H9 (cell line): ENCODE measurements at regions not wholly inside any gene's neighbourhood (a gene's known extent, or its start where the extent isn't known, plus 50 kb on each side); places are given as distances from the start of the nearest gene placed in this dataset.

Experiments used
- DNase-seq: peaks from one replicate; pipeline ENCODE4 v3.0.0-alpha.2; 2017
- H2AFZ ChIP-seq: one replicate; pipeline ENCODE4 v1.6.1; 2013; ENCODE audit warnings: mild to moderate bottlenecking, low read length, control low read depth, moderate library complexity
- H2AK5ac ChIP-seq: 2 replicates; pipeline ENCODE4 v1.6.1; 2013; ENCODE audit warnings: low read length, control low read depth, mixed read lengths; ENCODE audit not compliant: insufficient read length
- H2BK120ac ChIP-seq: one replicate; pipeline ENCODE4 v1.6.1; 2013; ENCODE audit warnings: low read depth, mild to moderate bottlenecking, low read length, control low read depth, inconsistent platforms; ENCODE audit not compliant: poor library complexity, severe bottlenecking
- H2BK12ac ChIP-seq: 2 replicates; pipeline ENCODE4 v1.6.1; 2013; ENCODE audit warnings: low read length, control low read depth, mixed read lengths, low read depth; ENCODE audit not compliant: insufficient read length
- H2BK15ac ChIP-seq: 2 replicates; pipeline ENCODE4 v1.6.1; 2013; ENCODE audit warnings: low read depth, low read length, control low read depth
- H2BK20ac ChIP-seq: one replicate; pipeline ENCODE4 v1.6.1; 2013; ENCODE audit warnings: low read depth, mild to moderate bottlenecking, low read length, control low read depth, inconsistent platforms; ENCODE audit not compliant: poor library complexity, severe bottlenecking
- H2BK5ac ChIP-seq: 2 replicates; pipeline ENCODE4 v1.6.1; 2013; ENCODE audit warnings: low read length, control low read depth, mixed read lengths; ENCODE audit not compliant: insufficient read length
- H3K14ac ChIP-seq: 2 replicates; pipeline ENCODE4 v1.6.1; 2013; ENCODE audit warnings: low read length, control low read depth; ENCODE audit not compliant: insufficient read depth
- H3K18ac ChIP-seq: 2 replicates; pipeline ENCODE4 v1.6.1; 2013; ENCODE audit warnings: low read depth, mild to moderate bottlenecking, mixed read lengths, low read length, control low read depth; ENCODE audit not compliant: insufficient read length
- H3K23ac ChIP-seq: 2 replicates; pipeline ENCODE4 v1.6.1; 2013; ENCODE audit warnings: low read length, control low read depth, mixed read lengths, low read depth; ENCODE audit not compliant: insufficient read length
- H3K23me2 ChIP-seq: 2 replicates; pipeline ENCODE4 v1.6.1; 2013; ENCODE audit warnings: low read depth, mild to moderate bottlenecking, mixed read lengths, low read length, control low read depth; ENCODE audit not compliant: insufficient read length, poor library complexity, severe bottlenecking
- H3K27ac ChIP-seq: 2 replicates; pipeline ENCODE4 v1.5.1; 2013; ENCODE audit warnings: low read length, control low read depth, mixed read lengths, low read depth; ENCODE audit not compliant: insufficient read length
- H3K27me3 ChIP-seq: 2 replicates; pipeline ENCODE4 v1.6.1; 2013; ENCODE audit warnings: low read length, control low read depth, inconsistent platforms; ENCODE audit not compliant: insufficient read depth
- H3K4ac ChIP-seq: 2 replicates; pipeline ENCODE4 v1.6.1; 2013; ENCODE audit warnings: low read depth, mild to moderate bottlenecking, control low read depth, inconsistent platforms, low read length, moderate library complexity
- H3K4me1 ChIP-seq: 2 replicates; pipeline ENCODE4 v1.6.1; 2013; ENCODE audit warnings: low read length, control low read depth, inconsistent platforms; ENCODE audit not compliant: insufficient read depth
- H3K4me2 ChIP-seq: 2 replicates; pipeline ENCODE4 v1.6.1; 2013; ENCODE audit warnings: low read length, control low read depth, mixed read lengths; ENCODE audit not compliant: insufficient read length, insufficient read depth
- H3K56ac ChIP-seq: 2 replicates; pipeline ENCODE4 v1.6.1; 2013; ENCODE audit warnings: low read depth, mild to moderate bottlenecking, mixed read lengths, low read length, control low read depth; ENCODE audit not compliant: insufficient read length
- H3K79me1 ChIP-seq: 2 replicates; pipeline ENCODE4 v1.6.1; 2013; ENCODE audit warnings: low read depth, mild to moderate bottlenecking, moderate library complexity, low read length, control low read depth, inconsistent platforms; ENCODE audit not compliant: insufficient read depth, poor library complexity, severe bottlenecking
- H3K79me2 ChIP-seq: 2 replicates; pipeline ENCODE4 v1.6.1; 2013; ENCODE audit warnings: low read length, control low read depth, inconsistent platforms; ENCODE audit not compliant: insufficient read depth
- H3K9ac ChIP-seq: 2 replicates; pipeline ENCODE4 v1.6.1; 2013; ENCODE audit warnings: low read length, control low read depth, mixed read lengths; ENCODE audit not compliant: insufficient read length; ENCODE audit errors: extremely low read depth
- H3K9me3 ChIP-seq: one replicate; pipeline ENCODE4 v1.6.1; 2013; ENCODE audit warnings: low read depth, low read length, inconsistent platforms; ENCODE audit not compliant: control insufficient read depth
- H3T11ph ChIP-seq: one replicate; pipeline ENCODE4 v1.6.1; 2013; ENCODE audit warnings: mild to moderate bottlenecking, low read length, control low read depth, inconsistent platforms
- H4K20me1 ChIP-seq: one replicate; pipeline ENCODE4 v1.6.1; 2013; ENCODE audit not compliant: control insufficient read depth, insufficient read length, insufficient read depth
- H4K5ac ChIP-seq: 2 replicates; pipeline ENCODE4 v1.6.1; 2013; ENCODE audit warnings: low read depth, mild to moderate bottlenecking, mixed read lengths, low read length, control low read depth; ENCODE audit not compliant: insufficient read length
- H4K8ac ChIP-seq: replicated peaks from 2 replicates; pipeline ENCODE4 v1.6.1; 2013; ENCODE audit warnings: low read length, control low read depth, mixed read lengths, low read depth; ENCODE audit not compliant: insufficient read length
- H4K91ac ChIP-seq: 2 replicates; pipeline ENCODE4 v1.6.1; 2013; ENCODE audit warnings: low read depth, mild to moderate bottlenecking, moderate library complexity, mixed read lengths, low read length, control low read depth; ENCODE audit not compliant: insufficient read length
- H3K27ac Mint-ChIP-seq, 3 experiments: 2 replicates in 2 of 3; 3 replicates in 1 of 3; pipeline ENCODE4 v1.8.0; 2020 to 2021; ENCODE audit warnings: mixed read lengths in 3 of 3, mild to moderate bottlenecking in 1 of 3, moderate library complexity in 1 of 3
- H3K27me3 Mint-ChIP-seq: 2 replicates; pipeline ENCODE4 v1.8.0; 2021; ENCODE audit warnings: low read depth, mild to moderate bottlenecking, moderate library complexity, mixed read lengths
- H3K36me3 Mint-ChIP-seq, 3 experiments: 2 replicates in 2 of 3; 3 replicates in 1 of 3; pipeline ENCODE4 v1.8.0; 2020 to 2021; ENCODE audit warnings: low read depth in 3 of 3, mixed read lengths in 3 of 3; ENCODE audit not compliant: insufficient read depth in 1 of 3
- H3K4me1 Mint-ChIP-seq, 2 experiments: 2 replicates each; pipeline ENCODE4 v1.8.0; 2020; ENCODE audit warnings: mixed read lengths in 2 of 2
- H3K4me3 Mint-ChIP-seq, 2 experiments: 2 replicates in 1 of 2; 3 replicates in 1 of 2; pipeline ENCODE4 v1.8.0; 2020 to 2021; ENCODE audit warnings: mild to moderate bottlenecking in 2 of 2, mixed read lengths in 2 of 2, moderate library complexity in 1 of 2
- H3K9me3 Mint-ChIP-seq, 2 experiments: 2 replicates in 1 of 2; 3 replicates in 1 of 2; pipeline ENCODE4 v1.8.0; 2020; ENCODE audit warnings: mild to moderate bottlenecking in 2 of 2, mixed read lengths in 2 of 2, moderate library complexity in 1 of 2
- CTCF ChIP-seq: fragments of 200-600 bp; sonication (generic); conservative IDR thresholded peaks from 3 replicates; pipeline ENCODE4 v1.8.0; 2021; ENCODE audit warnings: antibody characterized with exemption, mild to moderate bottlenecking
- WGBS: extraction: QIAGEN DNeasy Blood & Tissue Kit; methylation state at CpG from one replicate; pipeline ENCODE4 v1.1.7; 2013; ENCODE audit warnings: missing lambda C conversion rate, low lambda C conversion rate, mixed read lengths; ENCODE audit not compliant: insufficient read length; ENCODE audit errors: extremely low coverage; 5-methylcytosine and 5-hydroxymethylcytosine counted together

GRCh38 chr4:161134795-161135194 is 1029.0 kb downstream of the FSTL5 start:
- Mint-ChIP-seq H3K4me3 (no peak overlapping the region), H3K9me3 (peaks cover 3 to 5% of the 10 kb centered on the region in 2 experiments; a peak in 4 of 5 replicates), H3K27me3 (no peaks in the 10 kb centered on the region), H3K4me1 (0 out of 4 replicates have a peak, but pooled peaks cover 0 to 3% of the 10 kb centered on the region in 2 experiments), H3K27ac (no peak overlapping the region), H3K36me3 (peaks cover 0 to 5% (median 0%) of the 10 kb centered on the region in 3 experiments; a peak in 1 of 7 replicates)
- no peaks in the 10 kb centered on the region for H3K79me1 ChIP-seq
- no peak overlapping the region for H3K4me2 ChIP-seq
- no peak overlapping the region for H3K4ac ChIP-seq
- no peak overlapping the region for H2AFZ ChIP-seq
- no peaks in the 10 kb centered on the region for H3K27me3 ChIP-seq
- H3K23me2 ChIP-seq: no peaks in the 10 kb centered on the region
- no peak overlapping the region for H2AK5ac ChIP-seq
- H2BK5ac ChIP-seq: no peak overlapping the region
- no peak for TF ChIP-seq CTCF
- H4K20me1 ChIP-seq: no peaks in the 10 kb centered on the region
- no peak overlapping the region for H3K27ac ChIP-seq
- H3K79me2 ChIP-seq: no peaks in the 10 kb centered on the region
- no peak overlapping the region for H4K91ac ChIP-seq
- H3K18ac ChIP-seq: no peak overlapping the region
- H3K56ac ChIP-seq: no peak overlapping the region
- no peak overlapping the region for H2BK12ac ChIP-seq
- no peak overlapping the region for H2BK20ac ChIP-seq
- no peak overlapping the region for H3K14ac ChIP-seq
- WGBS: no CpG with 5 or more reads among the region's 2 CpGs
- H3K9ac ChIP-seq: no peak overlapping the region
- H3K23ac ChIP-seq: no peak overlapping the region
- no peak overlapping the region for H4K8ac ChIP-seq
- no peak for DNase-seq
- no peak overlapping the region for H4K5ac ChIP-seq
- H2BK120ac ChIP-seq: no peak overlapping the region
- no peak overlapping the region for H2BK15ac ChIP-seq
- H3K9me3 ChIP-seq: no peaks in the 10 kb centered on the region
- H3T11ph ChIP-seq: no peak overlapping the region
- H3K4me1 ChIP-seq: no peaks in the 10 kb centered on the region
